ENCODE measurements at regions not wholly inside any gene's neighbourhood (a gene's known extent, or its start where the extent isn't known, plus 50 kb on each side); places are given as distances from the start of the nearest gene placed in this dataset.
"Not testable (repeated sequence)": the region's sequence is repeated elsewhere in the genome, so short reads cannot be mapped to it uniquely, and the experiment has no call there.

DNA sequence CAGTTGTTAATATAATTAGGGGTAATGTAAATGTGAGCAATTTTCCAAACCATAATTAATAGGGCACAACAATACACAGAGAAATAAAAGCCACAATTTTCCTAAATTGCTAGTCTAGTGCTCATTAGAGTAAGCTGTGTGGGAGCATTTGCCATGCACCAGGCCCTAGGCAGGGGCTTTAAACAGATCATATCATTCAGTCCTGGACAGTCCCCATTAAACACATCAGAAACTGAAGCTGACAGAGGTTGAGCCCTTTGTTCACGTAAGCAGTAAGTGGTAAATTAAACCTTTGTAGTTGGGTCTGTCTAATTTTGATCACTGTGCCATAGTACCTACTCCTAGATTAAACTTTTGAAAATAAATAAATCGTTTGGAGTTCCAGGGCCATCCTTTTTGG is 931.1 kb downstream of the C6orf118 start:
- DNase-seq, result no peak
- Mint-ChIP-seq H3K4me3 (no peak overlapping the region), H3K36me3 (no peaks in the 10 kb centered on the region), H3K27ac (no peak overlapping the region), H3K4me1 (no peaks in the 10 kb centered on the region), H3K9me3 (peaks cover 6% of the 10 kb centered on the region), H3K27me3 (no peaks in the 10 kb centered on the region)

GRCh38 chr6:164377348-164377918 is 932.0 kb downstream of the C6orf118 start:
- no peaks in the 10 kb centered on the region for H3K27me3 Mint-ChIP-seq
- peaks cover 6% of the 10 kb centered on the region for H3K9me3 Mint-ChIP-seq
- H3K36me3 Mint-ChIP-seq, result no peaks in the 10 kb centered on the region
- no peak overlapping the region for H3K4me3 Mint-ChIP-seq
- no peak for DNase-seq
- no peak overlapping the region for H3K27ac Mint-ChIP-seq
- H3K4me1 Mint-ChIP-seq, result no peaks in the 10 kb centered on the region

GRCh38 chr6:164370773-164371172 is 938.6 kb downstream of the C6orf118 start:
- peaks cover 3% of the 10 kb centered on the region for H3K9me3 Mint-ChIP-seq
- H3K4me1 Mint-ChIP-seq, result no peaks in the 10 kb centered on the region
- H3K4me3 Mint-ChIP-seq, result no peak overlapping the region
- H3K27ac Mint-ChIP-seq, result no peak overlapping the region
- DNase-seq, result no peak
- H3K27me3 Mint-ChIP-seq, result no peaks in the 10 kb centered on the region
- no peaks in the 10 kb centered on the region for H3K36me3 Mint-ChIP-seq

DNA sequence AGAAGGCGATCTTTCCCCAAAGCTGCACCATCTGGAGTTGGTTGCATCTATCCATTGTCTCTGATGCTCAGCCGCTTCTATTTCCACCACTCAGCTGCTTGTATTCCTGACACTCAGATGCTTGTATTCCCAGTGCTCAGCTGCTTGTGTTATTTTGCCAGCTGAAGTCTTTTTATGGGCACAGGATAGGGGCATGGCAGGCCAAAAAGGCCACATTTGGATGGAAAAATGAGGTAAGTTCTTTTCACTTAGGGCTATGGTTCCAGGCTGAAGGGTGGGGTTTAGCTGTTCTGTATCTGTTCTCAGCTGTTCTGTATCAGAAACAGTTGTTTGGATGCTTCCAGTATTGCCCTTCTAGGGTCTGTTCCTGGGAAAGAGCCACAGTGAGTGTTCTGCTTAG is 944.9 kb downstream of the QKI start:
- Mint-ChIP-seq H3K4me3 (no peak overlapping the region), H3K27ac (no peak overlapping the region)
- DNase-seq, result no peak

DNA sequence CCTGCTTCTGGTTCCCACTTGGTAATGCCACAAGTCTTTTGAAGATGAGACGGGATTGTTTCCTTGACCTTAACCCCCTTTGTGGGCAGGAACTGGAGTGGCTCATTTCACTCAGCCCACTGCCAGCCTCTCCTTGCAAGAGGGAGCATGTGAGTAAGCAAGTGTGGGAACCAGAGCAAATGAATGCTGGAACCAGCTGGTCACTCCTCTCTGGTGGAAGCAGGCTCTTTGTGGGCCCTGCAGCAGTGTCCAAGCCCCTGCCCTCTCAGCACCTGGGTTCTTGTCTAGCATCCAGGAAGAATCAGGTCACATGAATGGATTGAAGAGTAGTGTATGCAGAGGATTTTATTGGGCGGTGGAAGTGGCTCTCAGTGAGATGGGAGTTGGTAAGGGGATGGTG is 944.5 kb downstream of the QKI start:
- no peaks in the 10 kb centered on the region for H3K4me1 Mint-ChIP-seq
- no peaks in the 10 kb centered on the region for H3K27me3 Mint-ChIP-seq
- DNase-seq, result no peak
- no peaks in the 10 kb centered on the region for H3K36me3 Mint-ChIP-seq
- H3K27ac Mint-ChIP-seq, result no peak overlapping the region
- H3K4me3 Mint-ChIP-seq, result no peak overlapping the region
- peaks cover 16% of the 10 kb centered on the region for H3K9me3 Mint-ChIP-seq

More for the DNA sequence above, 944.9 kb downstream of the QKI start:
- no peaks in the 10 kb centered on the region for H3K4me1 Mint-ChIP-seq
- H3K27me3 Mint-ChIP-seq, result no peaks in the 10 kb centered on the region
- H3K9me3 Mint-ChIP-seq, result peaks cover 18% of the 10 kb centered on the region
- H3K36me3 Mint-ChIP-seq, result no peaks in the 10 kb centered on the region

- Mint-ChIP-seq H3K27me3 (no peaks in the 10 kb centered on the region), H3K4me3 (no peak overlapping the region), H3K36me3 (no peaks in the 10 kb centered on the region), H3K9me3 (peaks cover 16% of the 10 kb centered on the region), H3K4me1 (no peaks in the 10 kb centered on the region), H3K27ac (no peak overlapping the region)
- no peak for DNase-seq
Measured at GRCh38 chr6:164356814-164357213, 942.3 kb downstream of the QKI start.

DNA sequence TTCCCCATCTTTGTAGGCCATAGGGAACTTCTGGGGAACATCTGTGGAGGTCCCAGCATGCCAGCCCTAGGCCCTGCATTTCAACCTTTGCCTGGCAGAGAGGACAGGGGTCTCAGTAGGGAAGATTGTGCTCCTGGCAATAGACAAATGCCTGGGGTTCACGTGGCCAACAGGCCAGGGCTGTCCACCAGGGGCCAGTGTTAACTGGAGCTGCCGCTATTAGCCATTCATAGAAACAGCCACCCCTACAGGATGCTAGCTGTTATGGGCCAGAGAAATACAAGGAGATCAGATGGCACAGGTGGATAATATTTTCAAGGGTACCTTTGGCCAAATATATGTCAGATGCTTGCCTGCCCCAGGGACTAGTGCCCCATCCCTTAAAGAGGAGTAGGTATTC is 932.9 kb downstream of the QKI start:
- Mint-ChIP-seq H3K9me3 (peaks cover 2% of the 10 kb centered on the region), H3K36me3 (no peaks in the 10 kb centered on the region), H3K4me1 (no peaks in the 10 kb centered on the region), H3K27ac (no peak overlapping the region), H3K4me3 (no peak overlapping the region), H3K27me3 (no peaks in the 10 kb centered on the region)
- no peak for DNase-seq

DNA sequence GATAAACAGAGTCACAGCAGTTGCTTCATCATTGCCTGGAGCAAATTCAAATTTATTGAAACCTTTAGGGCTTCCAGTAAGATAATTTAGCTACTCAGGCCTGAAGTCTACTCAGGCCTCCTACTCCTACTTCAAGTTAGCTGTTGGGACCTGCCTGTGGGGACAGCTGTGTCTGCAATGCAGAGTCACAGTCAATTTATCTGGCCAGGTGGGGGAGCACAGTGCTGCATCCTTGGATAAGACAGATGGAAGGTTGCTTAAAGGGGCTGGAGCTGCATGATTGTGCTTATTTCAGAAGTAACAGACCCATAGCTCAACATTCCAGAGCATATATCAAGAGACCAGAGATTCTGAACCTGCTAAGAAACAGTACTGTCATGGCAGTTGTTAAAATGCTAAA is 932.1 kb downstream of the QKI start:
- no peak for DNase-seq
- no peaks in the 10 kb centered on the region for H3K36me3 Mint-ChIP-seq
- H3K4me3 Mint-ChIP-seq, result no peak overlapping the region
- H3K9me3 Mint-ChIP-seq, result peaks cover 2% of the 10 kb centered on the region
- H3K27ac Mint-ChIP-seq, result no peak overlapping the region
- no peaks in the 10 kb centered on the region for H3K4me1 Mint-ChIP-seq
- H3K27me3 Mint-ChIP-seq, result no peaks in the 10 kb centered on the region

GRCh38 chr6:164345806-164346496 is 931.4 kb downstream of the QKI start:
- DNase-seq, result no peak
- H3K27ac Mint-ChIP-seq, result no peak overlapping the region
- no peaks in the 10 kb centered on the region for H3K27me3 Mint-ChIP-seq
- H3K4me1 Mint-ChIP-seq, result no peaks in the 10 kb centered on the region
- peaks cover 2% of the 10 kb centered on the region for H3K9me3 Mint-ChIP-seq
- no peak overlapping the region for H3K4me3 Mint-ChIP-seq
- no peaks in the 10 kb centered on the region for H3K36me3 Mint-ChIP-seq

DNA sequence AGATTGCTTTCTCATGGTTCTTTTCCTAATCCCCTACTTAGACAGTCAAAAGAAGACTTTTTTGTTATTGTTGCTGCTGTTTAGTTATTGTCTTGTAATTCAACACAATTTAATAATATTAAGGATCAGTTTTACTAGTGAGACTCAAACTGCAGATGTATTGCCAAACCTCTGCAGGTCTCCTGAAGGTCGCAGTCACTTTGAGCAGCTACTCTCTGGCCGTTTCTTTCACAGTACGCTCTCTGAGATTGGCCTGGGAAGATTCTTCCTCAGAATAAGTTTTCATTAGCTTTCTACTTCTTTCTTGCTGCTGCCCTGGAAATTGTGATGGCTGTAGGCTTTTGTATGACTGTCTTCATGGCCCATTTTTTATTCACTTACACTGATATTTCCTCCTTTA is 930.8 kb downstream of the QKI start:
- no peaks in the 10 kb centered on the region for H3K27me3 Mint-ChIP-seq
- no peak overlapping the region for H3K4me3 Mint-ChIP-seq

DNA sequence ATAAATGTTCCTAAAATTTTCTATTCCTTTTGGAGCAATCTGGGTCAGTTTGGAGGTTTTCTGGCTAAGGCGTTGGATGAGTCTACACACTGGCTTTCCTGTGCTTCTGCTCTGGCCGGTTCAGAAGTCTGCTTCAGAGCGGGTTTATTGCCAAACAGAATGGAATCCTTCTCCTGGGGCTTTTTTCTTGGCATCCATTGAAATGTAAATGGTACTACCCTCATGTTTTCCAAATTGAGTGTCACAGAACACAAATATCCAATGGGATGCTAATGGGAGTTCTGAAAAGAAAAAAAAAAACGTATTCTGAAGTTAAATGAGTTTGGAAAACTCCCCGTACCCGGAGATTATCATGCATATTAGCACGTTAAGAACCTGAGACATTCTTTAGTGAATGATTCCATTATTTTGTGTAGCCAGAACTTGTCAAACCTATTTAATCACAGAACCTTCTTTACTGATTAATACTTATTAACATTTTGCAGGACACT is 930.3 kb downstream of the QKI start:
- H3K36me3 Mint-ChIP-seq, result no peaks in the 10 kb centered on the region
- no peak for DNase-seq

More for the DNA sequence above, 930.8 kb downstream of the QKI start:
- Mint-ChIP-seq H3K36me3 (no peaks in the 10 kb centered on the region), H3K27ac (no peak overlapping the region), H3K9me3 (peaks cover 2% of the 10 kb centered on the region), H3K4me1 (no peaks in the 10 kb centered on the region)
- DNase-seq, result no peak

DNA sequence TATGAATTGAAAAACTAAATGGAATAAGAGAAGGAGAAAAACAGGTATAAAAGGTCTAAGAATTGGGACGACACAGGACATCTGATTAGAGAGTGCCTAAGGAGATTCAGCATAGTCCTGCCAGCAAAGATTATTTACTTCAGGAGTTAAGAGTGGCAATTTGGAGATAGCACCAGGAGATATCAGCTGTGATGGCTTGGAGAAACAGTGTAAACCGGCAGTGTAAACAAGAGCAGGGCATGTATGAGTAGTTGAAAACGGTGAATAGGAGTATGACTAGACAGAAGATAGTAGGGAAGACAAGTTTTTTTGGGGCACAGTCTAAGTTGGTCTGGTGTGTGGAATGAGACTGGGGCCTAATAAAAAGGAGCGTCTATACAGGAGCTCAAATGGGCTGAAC is 924.9 kb downstream of the QKI start:
- not testable (repeated sequence) for DNase-seq, H3K27ac Mint-ChIP-seq, H3K4me3 Mint-ChIP-seq, H3K36me3 Mint-ChIP-seq, H3K9me3 Mint-ChIP-seq, H3K27me3 Mint-ChIP-seq, H3K4me1 Mint-ChIP-seq

More for the DNA sequence above, 930.3 kb downstream of the QKI start:
- Mint-ChIP-seq H3K27me3 (no peaks in the 10 kb centered on the region), H3K4me1 (no peaks in the 10 kb centered on the region), H3K9me3 (peaks cover 2% of the 10 kb centered on the region), H3K4me3 (no peak overlapping the region), H3K27ac (no peak overlapping the region)

DNA sequence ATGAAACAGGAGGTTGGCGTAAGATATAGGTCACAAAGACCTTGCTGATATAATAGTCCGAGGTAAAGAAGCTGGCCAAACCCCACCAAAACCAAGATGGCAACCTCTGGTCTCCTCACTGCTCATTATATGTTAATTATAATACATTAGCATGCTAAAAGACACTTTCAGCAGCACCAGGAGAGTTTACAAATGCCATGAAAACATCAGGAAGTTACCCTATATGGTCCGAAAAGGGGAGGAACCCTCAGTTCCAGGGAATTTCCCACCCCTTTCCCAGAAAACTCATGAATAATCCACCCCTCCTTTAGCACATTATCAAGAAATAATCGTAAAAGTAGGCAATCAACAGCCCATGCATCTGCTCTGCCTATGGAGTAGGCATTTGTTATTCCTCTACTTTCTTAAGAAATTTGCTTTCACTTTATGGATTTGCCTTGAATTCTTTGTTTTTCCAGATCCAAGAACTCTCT is 923.4 kb downstream of the QKI start:
- Mint-ChIP-seq H3K27ac (no peak overlapping the region), H3K4me3 (no peak overlapping the region), H3K9me3 (peaks cover 3% of the 10 kb centered on the region), H3K36me3 (no peaks in the 10 kb centered on the region), H3K27me3 (no peaks in the 10 kb centered on the region), H3K4me1 (no peaks in the 10 kb centered on the region)
- no peak for DNase-seq

DNA sequence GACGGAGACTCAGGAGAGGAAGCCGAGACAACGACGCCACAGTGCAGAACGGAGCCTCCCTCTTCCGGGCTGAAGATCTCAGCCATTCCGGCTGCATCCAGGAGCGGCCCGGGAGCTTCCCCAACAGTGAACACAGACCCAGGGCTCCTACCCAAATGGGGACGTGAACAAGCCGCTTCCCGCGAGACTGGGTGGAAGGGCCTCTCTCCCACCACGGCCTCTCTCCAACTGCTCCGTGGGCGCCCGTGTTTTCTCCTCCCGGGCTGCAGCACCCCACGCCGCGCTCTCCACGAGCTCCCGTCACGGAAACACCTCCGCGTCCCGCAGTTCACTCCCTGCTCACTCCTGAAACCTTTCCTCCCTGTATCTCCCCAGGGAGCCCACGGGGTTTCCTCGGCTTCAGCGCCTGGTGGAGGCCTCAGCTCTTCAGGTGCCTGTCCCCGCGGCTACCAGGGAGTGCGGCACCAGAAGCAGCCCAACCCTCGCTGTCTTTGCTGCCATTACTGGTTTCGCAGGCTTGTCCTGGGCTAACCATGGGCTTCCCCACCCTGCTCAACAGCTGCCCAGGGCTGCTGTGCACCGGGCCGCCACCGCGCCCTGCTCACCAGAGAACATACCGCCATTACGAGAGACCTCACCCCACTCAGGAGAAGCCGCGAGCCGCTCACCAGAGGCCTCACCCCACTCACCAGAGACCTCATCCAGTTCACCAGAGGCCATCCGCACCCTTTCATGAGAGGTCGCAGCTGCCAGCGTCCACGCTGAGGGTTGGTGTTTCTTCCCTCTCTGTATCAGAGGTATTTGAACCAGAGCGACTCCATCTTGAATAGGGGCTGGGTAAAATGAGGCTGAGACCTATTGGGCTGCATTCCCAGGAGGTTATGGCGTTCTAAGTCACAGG is 922.8 kb downstream of the QKI start:
- Mint-ChIP-seq H3K4me1 (no peaks in the 10 kb centered on the region), H3K27ac (no peak overlapping the region), H3K4me3 (no peak overlapping the region), H3K27me3 (no peaks in the 10 kb centered on the region), H3K9me3 (peaks cover 3% of the 10 kb centered on the region), H3K36me3 (no peaks in the 10 kb centered on the region)
- no peak for DNase-seq

DNA sequence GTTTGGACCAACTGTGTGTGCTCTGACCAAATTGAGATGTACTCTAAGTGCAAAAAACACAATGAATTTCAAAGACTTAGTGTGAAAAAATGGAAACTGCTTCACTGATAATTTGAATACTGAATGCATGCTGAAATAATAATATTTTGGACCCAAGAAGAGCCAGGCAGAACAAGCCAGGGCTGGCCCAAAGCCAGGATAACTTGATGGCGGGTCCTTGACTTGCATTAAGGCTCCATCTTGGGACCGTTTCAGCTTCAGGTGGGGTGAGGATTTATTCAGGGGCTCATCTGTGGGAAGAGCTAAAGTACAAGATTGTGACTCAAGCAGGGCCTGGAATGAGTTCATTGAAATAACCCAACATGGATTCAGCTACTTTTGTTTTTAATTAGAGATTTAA is 921.9 kb downstream of the QKI start:
- H3K27ac Mint-ChIP-seq, result no peak overlapping the region
- no peak overlapping the region for H3K4me3 Mint-ChIP-seq
- DNase-seq, result no peak
- no peaks in the 10 kb centered on the region for H3K27me3 Mint-ChIP-seq
- peaks cover 3% of the 10 kb centered on the region for H3K9me3 Mint-ChIP-seq
- H3K4me1 Mint-ChIP-seq, result no peaks in the 10 kb centered on the region
- no peaks in the 10 kb centered on the region for H3K36me3 Mint-ChIP-seq

All from activated naive CD8-positive, alpha-beta T cell treated with anti-CD3 and anti-CD28 coated beads for 36 hours (primary cell).